HEK293 (cell line): ENCODE measurements at regions not wholly inside any gene's neighbourhood (a gene's known extent, or its start where the extent isn't known, plus 50 kb on each side); places are given as distances from the start of the nearest gene placed in this dataset.

Experiments
- CTCF ChIA-PET: fragments of 350-600 bp; formaldehyde crosslinking; extraction: SDS; loops from one replicate; lab custom pipeline; 2021; ENCODE audit warnings: antibody characterized with exemption; lab: Yijun Ruan, JAX
- POLR2A ChIA-PET: fragments of 300-600 bp; formaldehyde crosslinking; extraction: SDS; loops from one replicate; lab custom pipeline; 2020; ENCODE audit warnings: antibody characterized with exemption, inconsistent platforms; lab: Yijun Ruan, JAX
- H3K27ac ChIP-seq: fragments of 200-500 bp; sonication (Bioruptor generic); 2 replicates; pipeline ENCODE4 v1.5.1; 2014; ENCODE audit warnings: low read depth, low read length, control low read depth, inconsistent platforms; ENCODE audit errors: extremely low read depth
- H3K36me3 ChIP-seq, 2 experiments: fragments of 200-500 bp in 1 of 2; sonication (Bioruptor generic) in 1 of 2; 1 replicate in 1 of 2; 2 replicates in 1 of 2; pipeline ENCODE4 v1.5.1; 2014 to 2017; ENCODE audit warnings: inconsistent platforms in 2 of 2, low read length in 2 of 2; ENCODE audit not compliant: control insufficient read depth in 2 of 2, insufficient read depth in 1 of 2
- H3K4me1 ChIP-seq: fragments of 200-500 bp; sonication (Bioruptor generic); 2 replicates; pipeline ENCODE4 v1.5.1; 2014; ENCODE audit warnings: mild to moderate bottlenecking, low read length, inconsistent platforms; ENCODE audit not compliant: control insufficient read depth, insufficient read depth
- H3K4me3 ChIP-seq: 2 replicates; pipeline ENCODE4 v1.5.1; 2011; ENCODE audit warnings: low read depth, mild to moderate bottlenecking, control low read depth, low read length, moderate library complexity
- H3K9me3 ChIP-seq: fragments of 200-500 bp; sonication (Bioruptor generic); 2 replicates; pipeline ENCODE4 v1.5.1; 2014; ENCODE audit warnings: low read depth, low read length, inconsistent platforms; ENCODE audit not compliant: control insufficient read depth, insufficient read depth
- FEZF1 ChIP-seq: fragments of 450-650 bp; formaldehyde crosslinking; IDR thresholded peaks from 2 replicates; pipeline ENCODE4 v1.5.1; 2016; ENCODE audit warnings: missing biosample characterization, missing genetic modification characterization
- GLIS1 ChIP-seq: fragments of 450-650 bp; formaldehyde crosslinking; IDR thresholded peaks from 2 replicates; pipeline ENCODE4 v1.5.1; 2016; ENCODE audit warnings: missing biosample characterization, missing genetic modification characterization
- HOXA7 ChIP-seq: sonication (generic); formaldehyde crosslinking; IDR thresholded peaks from 2 replicates; pipeline ENCODE4 v1.8.1; 2022; ENCODE audit warnings: missing genetic modification reagents, borderline replicate concordance
- KLF1 ChIP-seq: fragments of 450-650 bp; formaldehyde crosslinking; IDR thresholded peaks from 2 replicates; pipeline ENCODE4 v1.5.1; 2016; ENCODE audit warnings: missing biosample characterization, missing genetic modification characterization
- KLF16 ChIP-seq: fragments of 450-650 bp; formaldehyde crosslinking; IDR thresholded peaks from 2 replicates; pipeline ENCODE4 v1.5.1; 2017; ENCODE audit warnings: missing biosample characterization, missing genetic modification characterization
- KLF7 ChIP-seq: fragments of 450-650 bp; formaldehyde crosslinking; IDR thresholded peaks from 2 replicates; pipeline ENCODE4 v1.5.1; 2016; ENCODE audit warnings: missing biosample characterization, missing genetic modification characterization, borderline replicate concordance
- MEIS1 ChIP-seq: sonication (generic); formaldehyde crosslinking; IDR thresholded peaks from 2 replicates; pipeline ENCODE4 v1.8.1; 2022; ENCODE audit warnings: missing genetic modification reagents, mild to moderate bottlenecking, borderline replicate concordance
- MZF1 ChIP-seq: fragments of 450-650 bp; formaldehyde crosslinking; IDR thresholded peaks from 2 replicates; pipeline ENCODE4 v1.5.1; 2017; ENCODE audit warnings: missing biosample characterization, missing genetic modification characterization, borderline replicate concordance
- SALL2 ChIP-seq: fragments of 450-650 bp; formaldehyde crosslinking; IDR thresholded peaks from 2 replicates; pipeline ENCODE4 v1.5.0; 2017; ENCODE audit warnings: missing biosample characterization, mild to moderate bottlenecking, missing genetic modification characterization, borderline replicate concordance
- TRIM28 ChIP-seq: IDR thresholded peaks from 2 replicates; pipeline ENCODE4 v1.6.1; 2011; ENCODE audit warnings: low read length, control low read depth, borderline replicate concordance
- ZBTB21 ChIP-seq: fragments of 450-650 bp; formaldehyde crosslinking; IDR thresholded peaks from 2 replicates; pipeline ENCODE4 v1.5.1; 2017; ENCODE audit warnings: missing biosample characterization, missing genetic modification characterization
- ZNF121 ChIP-seq: fragments of 450-650 bp; formaldehyde crosslinking; IDR thresholded peaks from 2 replicates; pipeline ENCODE4 v1.5.1; 2016; ENCODE audit warnings: missing biosample characterization, missing genetic modification characterization
- ZNF19 ChIP-seq: fragments of 450-650 bp; formaldehyde crosslinking; IDR thresholded peaks from 2 replicates; pipeline ENCODE4; 2016; ENCODE audit warnings: missing biosample characterization, missing genetic modification characterization, low read depth
- ZNF202 ChIP-seq: fragments of 450-650 bp; formaldehyde crosslinking; IDR thresholded peaks from 2 replicates; pipeline ENCODE4 v1.5.1; 2016; ENCODE audit warnings: missing biosample characterization, missing genetic modification characterization, borderline replicate concordance
- ZNF211 ChIP-seq: fragments of 450-650 bp; formaldehyde crosslinking; IDR thresholded peaks from 2 replicates; pipeline ENCODE4 v1.5.1; 2016; ENCODE audit warnings: low read depth, missing biosample characterization, missing genetic modification characterization
- ZNF302 ChIP-seq: fragments of 450-650 bp; formaldehyde crosslinking; IDR thresholded peaks from 2 replicates; pipeline ENCODE4 v1.5.1; 2016; ENCODE audit warnings: missing biosample characterization, missing genetic modification characterization, low read depth
- ZNF366 ChIP-seq: fragments of 450-650 bp; formaldehyde crosslinking; conservative IDR thresholded peaks from 2 replicates; pipeline ENCODE4 v1.5.1; 2016; ENCODE audit warnings: missing biosample characterization, missing genetic modification characterization
- ZNF404 ChIP-seq: fragments of 450-650 bp; formaldehyde crosslinking; IDR thresholded peaks from 2 replicates; pipeline ENCODE4 v1.5.1; 2017; ENCODE audit warnings: missing biosample characterization, missing genetic modification characterization
- ZNF629 ChIP-seq: fragments of 450-650 bp; formaldehyde crosslinking; IDR thresholded peaks from 2 replicates; pipeline ENCODE4 v1.5.1; 2017; ENCODE audit warnings: missing biosample characterization, missing genetic modification characterization
- ZNF701 ChIP-seq: fragments of 450-650 bp; formaldehyde crosslinking; IDR thresholded peaks from 2 replicates; pipeline ENCODE4 v1.5.1; 2016; ENCODE audit warnings: missing biosample characterization, missing genetic modification characterization
- TF ChIP-seq, protein P1 (sequence below): fragments of 450-650 bp; formaldehyde crosslinking; IDR thresholded peaks from 2 replicates; pipeline ENCODE4 v1.5.1; 2016; ENCODE audit warnings: missing biosample characterization, missing genetic modification characterization
- TF ChIP-seq, protein P2 (sequence below): sonication (generic); formaldehyde crosslinking; IDR thresholded peaks from 2 replicates; pipeline ENCODE4 v1.8.1; 2022; ENCODE audit warnings: mild to moderate bottlenecking, moderate library complexity, missing genetic modification reagents

DNA sequence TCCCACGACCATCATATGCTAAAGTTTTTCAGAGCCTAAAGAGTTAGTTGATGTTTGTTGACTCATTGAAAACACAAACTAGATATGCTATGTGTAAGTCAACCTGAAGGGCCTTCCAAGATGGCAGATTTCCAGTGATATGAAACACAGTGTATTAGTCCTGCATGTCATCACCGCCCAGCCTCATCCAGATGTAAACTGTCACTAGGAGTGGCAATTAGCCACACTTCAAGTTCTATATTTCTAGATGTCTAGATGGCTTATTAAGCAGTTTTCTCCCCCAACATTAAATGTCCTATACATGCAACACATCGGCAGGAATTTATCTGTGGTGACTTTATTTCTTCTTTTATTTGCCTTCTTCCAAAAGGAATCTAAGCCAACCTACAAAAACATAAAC is 444.1 kb upstream of the SMIM21 start:
- H3K4me3 ChIP-seq: no peak overlapping the region
- no peaks in the 10 kb centered on the region for H3K9me3 ChIP-seq
- POLR2A ChIA-PET: no interaction called here
- H3K4me1 ChIP-seq: no peaks in the 10 kb centered on the region
- no peak for TF ChIP-seq ZNF629
- CTCF ChIA-PET: no interaction called here
- H3K36me3 ChIP-seq: no peaks in the 10 kb centered on the region
- H3K27ac ChIP-seq: no peak overlapping the region

- CTCF ChIA-PET: interaction anchor here (0.6 kb wide), 1 partner anchor 796 kb away, joined by 4 read pairs; no protein-coding TSS in a partner anchor
- TF ChIP-seq SALL2: no peak
- TF ChIP-seq, protein P1, sequence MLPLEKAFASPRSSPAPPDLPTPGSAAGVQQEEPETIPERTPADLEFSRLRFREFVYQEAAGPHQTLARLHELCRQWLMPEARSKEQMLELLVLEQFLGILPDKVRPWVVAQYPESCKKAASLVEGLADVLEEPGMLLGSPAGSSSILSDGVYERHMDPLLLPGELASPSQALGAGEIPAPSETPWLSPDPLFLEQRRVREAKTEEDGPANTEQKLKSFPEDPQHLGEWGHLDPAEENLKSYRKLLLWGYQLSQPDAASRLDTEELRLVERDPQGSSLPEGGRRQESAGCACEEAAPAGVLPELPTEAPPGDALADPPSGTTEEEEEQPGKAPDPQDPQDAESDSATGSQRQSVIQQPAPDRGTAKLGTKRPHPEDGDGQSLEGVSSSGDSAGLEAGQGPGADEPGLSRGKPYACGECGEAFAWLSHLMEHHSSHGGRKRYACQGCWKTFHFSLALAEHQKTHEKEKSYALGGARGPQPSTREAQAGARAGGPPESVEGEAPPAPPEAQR: no peak
- TF ChIP-seq KLF1 (tag by site-specific recombination): no peak
- no peak for TF ChIP-seq ZNF701 (tag by site-specific recombination)
- no peak for TF ChIP-seq ZNF404 (tag by site-specific recombination)
- no peak overlapping the region for H3K27ac ChIP-seq
- no peaks in the 10 kb centered on the region for H3K36me3 ChIP-seq
- no peaks in the 10 kb centered on the region for H3K9me3 ChIP-seq
- no peak overlapping the region for H3K4me3 ChIP-seq
- no peaks in the 10 kb centered on the region for H3K4me1 ChIP-seq
- POLR2A ChIA-PET: no interaction called here
Observed at GRCh38 chr18:75869162-75869561, 441.7 kb upstream of the SMIM21 start.

DNA sequence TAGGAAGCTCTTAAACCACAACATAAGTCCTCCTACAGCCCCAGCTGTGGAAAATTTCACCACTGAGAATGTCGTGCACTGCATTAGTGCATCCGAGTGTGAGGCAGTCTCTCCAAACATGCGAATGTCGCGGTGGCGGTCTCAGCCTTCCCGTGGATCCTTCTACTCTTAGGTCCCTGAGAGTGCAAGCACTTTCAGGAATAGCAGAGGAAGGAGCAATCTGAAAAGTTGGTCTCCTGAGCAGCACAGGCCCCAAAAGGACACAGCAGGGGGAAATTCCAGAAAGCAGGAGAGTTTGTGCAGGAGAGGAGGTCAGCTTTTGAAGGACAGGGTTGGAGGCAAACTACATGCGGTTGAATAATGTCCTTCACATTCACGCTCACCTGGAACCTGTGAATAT is 440.5 kb upstream of the SMIM21 start:
- no peaks in the 10 kb centered on the region for H3K9me3 ChIP-seq
- H3K4me3 ChIP-seq: no peak overlapping the region
- no peak overlapping the region for H3K27ac ChIP-seq
- TF ChIP-seq KLF7 (tag by site-specific recombination) (no peak), ZNF19 (tag by site-specific recombination) (no peak), TRIM28 (no peak), ZNF211 (no peak), ZNF121 (tag by site-specific recombination) (no peak), ZNF366 (tag by site-specific recombination) (no peak), ZBTB21 (tag by site-specific recombination) (no peak), ZNF302 (no peak), ZNF202 (tag by site-specific recombination) (no peak), ZNF629 (no peak), MZF1 (tag by site-specific recombination) (no peak), KLF16 (tag by site-specific recombination) (no peak)
- H3K4me1 ChIP-seq: no peaks in the 10 kb centered on the region
- CTCF ChIA-PET: no interaction called here
- POLR2A ChIA-PET: no interaction called here
- H3K36me3 ChIP-seq: no peaks in the 10 kb centered on the region

- TF ChIP-seq GLIS1 (tag by site-specific recombination): no peak
- TF ChIP-seq, protein P2, sequence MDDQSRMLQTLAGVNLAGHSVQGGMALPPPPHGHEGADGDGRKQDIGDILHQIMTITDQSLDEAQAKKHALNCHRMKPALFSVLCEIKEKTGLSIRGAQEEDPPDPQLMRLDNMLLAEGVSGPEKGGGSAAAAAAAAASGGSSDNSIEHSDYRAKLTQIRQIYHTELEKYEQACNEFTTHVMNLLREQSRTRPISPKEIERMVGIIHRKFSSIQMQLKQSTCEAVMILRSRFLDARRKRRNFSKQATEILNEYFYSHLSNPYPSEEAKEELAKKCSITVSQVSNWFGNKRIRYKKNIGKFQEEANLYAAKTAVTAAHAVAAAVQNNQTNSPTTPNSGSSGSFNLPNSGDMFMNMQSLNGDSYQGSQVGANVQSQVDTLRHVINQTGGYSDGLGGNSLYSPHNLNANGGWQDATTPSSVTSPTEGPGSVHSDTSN (CRISPR knock-in tag): no peak
- no peak for TF ChIP-seq ZBTB21 (tag by site-specific recombination)
- TF ChIP-seq HOXA7 (CRISPR knock-in tag): no peak
- no peak for TF ChIP-seq FEZF1
- TF ChIP-seq MEIS1 (CRISPR knock-in tag): no peak
- Histone ChIP-seq H3K36me3 (no peaks in the 10 kb centered on the region), H3K9me3 (no peaks in the 10 kb centered on the region), H3K27ac (no peak overlapping the region), H3K4me1 (no peaks in the 10 kb centered on the region), H3K4me3 (no peak overlapping the region)
- ChIA-PET POLR2A (no interaction called here), CTCF (no interaction called here)
Observed at GRCh38 chr18:75865639-75866038, 438.1 kb upstream of the SMIM21 start.
